ENCODE measurements at regions not wholly inside any gene's neighbourhood (a gene's known extent, or its start where the extent isn't known, plus 50 kb on each side); places are given as distances from the start of the nearest gene placed in this dataset.

DNA sequence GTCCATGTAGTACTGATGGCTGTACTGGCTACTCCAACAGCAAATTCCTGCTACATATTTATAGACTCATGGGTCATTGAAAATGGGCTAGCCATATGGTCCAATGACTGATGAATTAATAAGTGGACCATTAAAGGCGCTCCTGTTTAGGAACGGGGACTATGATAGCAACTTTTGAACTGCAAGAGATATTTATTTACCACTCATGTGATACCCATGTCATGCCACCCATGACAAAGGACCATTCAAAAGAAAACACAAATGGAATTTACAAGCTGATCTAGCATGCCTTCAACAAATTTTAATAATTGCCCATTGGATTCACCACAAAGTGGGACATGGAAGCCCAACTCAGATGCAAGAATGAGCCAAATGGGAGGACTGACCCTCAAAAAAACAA, 240.0 kb upstream of the GALNTL6 start:
- Mint-ChIP-seq H3K9me3 (ENCODE audit: unreplicated experiment) (no peaks in the 10 kb centered on the region), H3K4me3 (ENCODE audit: unreplicated experiment) (no peak overlapping the region), H3K27ac (ENCODE audit: unreplicated experiment) (no peak overlapping the region), H3K36me3 (ENCODE audit: insufficient read depth, unreplicated experiment) (no peaks in the 10 kb centered on the region), H3K4me1 (ENCODE audit: low read depth, unreplicated experiment) (no peaks in the 10 kb centered on the region), H3K27me3 (ENCODE audit: insufficient read depth, unreplicated experiment) (no peaks in the 10 kb centered on the region)
- no peak for DNase-seq
- Histone ChIP-seq H3K36me3 (ENCODE audit: control insufficient read depth, insufficient read depth, low read length) (no peaks in the 10 kb centered on the region), H3K27me3 (replicated peaks; ENCODE audit: control insufficient read depth, insufficient read depth, low read length) (no peaks in the 10 kb centered on the region), H3K9me3 (no peaks in the 10 kb centered on the region), H3K4me1 (no peaks in the 10 kb centered on the region), H3K4me3 (ENCODE audit: low read depth, low read length) (no peak overlapping the region)
- CTCF ChIA-PET: no interaction called here
- intact Hi-C loops (cut with micrococcal nuclease; ENCODE audit: unreplicated experiment): no loop called here
- POLR2A ChIA-PET: no interaction called here
- no TSS peak for BruUV-seq (replicated peaks)
- TF ChIP-seq, protein P1, sequence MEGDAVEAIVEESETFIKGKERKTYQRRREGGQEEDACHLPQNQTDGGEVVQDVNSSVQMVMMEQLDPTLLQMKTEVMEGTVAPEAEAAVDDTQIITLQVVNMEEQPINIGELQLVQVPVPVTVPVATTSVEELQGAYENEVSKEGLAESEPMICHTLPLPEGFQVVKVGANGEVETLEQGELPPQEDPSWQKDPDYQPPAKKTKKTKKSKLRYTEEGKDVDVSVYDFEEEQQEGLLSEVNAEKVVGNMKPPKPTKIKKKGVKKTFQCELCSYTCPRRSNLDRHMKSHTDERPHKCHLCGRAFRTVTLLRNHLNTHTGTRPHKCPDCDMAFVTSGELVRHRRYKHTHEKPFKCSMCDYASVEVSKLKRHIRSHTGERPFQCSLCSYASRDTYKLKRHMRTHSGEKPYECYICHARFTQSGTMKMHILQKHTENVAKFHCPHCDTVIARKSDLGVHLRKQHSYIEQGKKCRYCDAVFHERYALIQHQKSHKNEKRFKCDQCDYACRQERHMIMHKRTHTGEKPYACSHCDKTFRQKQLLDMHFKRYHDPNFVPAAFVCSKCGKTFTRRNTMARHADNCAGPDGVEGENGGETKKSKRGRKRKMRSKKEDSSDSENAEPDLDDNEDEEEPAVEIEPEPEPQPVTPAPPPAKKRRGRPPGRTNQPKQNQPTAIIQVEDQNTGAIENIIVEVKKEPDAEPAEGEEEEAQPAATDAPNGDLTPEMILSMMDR (IDR thresholded peaks at IDR 0.05; ENCODE audit: insufficient read depth in 1 of 2, low read depth in 1 of 2, low read length in 1 of 2, severe bottlenecking in 1 of 2, unreplicated experiment in 1 of 2): no peak

DNA sequence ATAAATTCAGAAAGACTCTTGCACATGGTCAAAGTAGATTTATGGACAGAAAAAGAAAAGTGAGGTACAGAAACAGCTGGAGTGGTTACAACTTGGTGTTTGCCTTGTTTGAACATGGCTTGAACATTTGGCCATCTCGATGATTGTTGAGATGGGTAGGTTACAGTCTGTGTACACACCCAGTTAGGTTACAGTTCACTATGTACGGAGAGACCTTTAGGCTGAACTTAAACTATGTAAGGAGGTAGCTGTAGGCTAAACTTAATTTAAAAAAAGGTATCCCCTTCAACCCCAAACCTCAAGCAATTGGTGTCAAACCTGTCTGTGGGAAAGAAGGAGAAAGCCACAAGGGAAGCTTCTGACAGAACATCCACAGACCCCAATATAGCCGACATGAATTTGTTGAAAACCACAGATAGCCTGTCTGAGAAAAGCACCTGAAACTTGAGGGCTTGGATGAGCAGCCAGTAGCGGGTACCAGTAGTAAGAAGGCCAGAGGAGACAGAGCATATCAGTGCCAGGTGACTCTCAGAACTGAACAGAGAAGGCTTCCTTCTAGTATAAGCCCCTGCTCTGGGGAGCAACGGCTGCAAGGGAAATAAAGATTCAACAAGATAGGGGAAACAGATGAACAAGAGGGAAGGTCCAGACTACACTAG, 247.9 kb upstream of the GALNTL6 start:
- peaks cover 6% of the 10 kb centered on the region for H3K27me3 Mint-ChIP-seq (ENCODE audit: insufficient read depth, unreplicated experiment)
- H3K9me3 ChIP-seq: no peaks in the 10 kb centered on the region
- no peak overlapping the region for H3K4me3 ChIP-seq (ENCODE audit: low read depth, low read length)
- H3K36me3 ChIP-seq (ENCODE audit: control insufficient read depth, insufficient read depth, low read length): no peaks in the 10 kb centered on the region
- intact Hi-C loops (cut with micrococcal nuclease; ENCODE audit: unreplicated experiment): no loop called here
- H3K9me3 Mint-ChIP-seq (ENCODE audit: unreplicated experiment): no peaks in the 10 kb centered on the region
- DNase-seq: no peak
- H3K4me3 Mint-ChIP-seq (ENCODE audit: unreplicated experiment): no peak overlapping the region
- TF ChIP-seq, protein P1 (IDR thresholded peaks at IDR 0.05; ENCODE audit: insufficient read depth in 1 of 2, low read depth in 1 of 2, low read length in 1 of 2, severe bottlenecking in 1 of 2, unreplicated experiment in 1 of 2): no peak
- BruUV-seq (replicated peaks): no TSS peak
- no peaks in the 10 kb centered on the region for H3K27me3 ChIP-seq (replicated peaks; ENCODE audit: control insufficient read depth, insufficient read depth, low read length)
- no peaks in the 10 kb centered on the region for H3K36me3 Mint-ChIP-seq (ENCODE audit: insufficient read depth, unreplicated experiment)
- ChIA-PET CTCF (no interaction called here), POLR2A (no interaction called here)
- no peaks in the 10 kb centered on the region for H3K4me1 ChIP-seq
- no peaks in the 10 kb centered on the region for H3K4me1 Mint-ChIP-seq (ENCODE audit: low read depth, unreplicated experiment)
- H3K27ac Mint-ChIP-seq (ENCODE audit: unreplicated experiment): no peak overlapping the region

DNA sequence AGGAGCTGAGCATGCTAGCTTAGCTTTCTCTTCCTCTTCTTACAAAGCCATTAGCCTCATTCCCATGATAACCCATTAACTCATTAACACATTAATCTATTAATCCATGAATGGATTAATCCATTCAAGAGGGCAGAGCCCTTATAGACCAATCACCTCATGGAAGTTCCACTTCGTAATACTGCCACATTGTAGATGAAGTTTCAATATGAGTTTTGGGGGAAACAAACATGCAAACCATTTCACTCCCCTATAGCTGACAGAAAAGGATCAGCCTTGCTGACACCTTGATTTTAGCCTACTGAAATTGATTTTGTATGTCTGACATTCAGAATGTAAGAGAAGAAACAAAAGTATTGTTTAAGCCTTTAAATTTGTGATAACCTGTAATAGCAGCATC, 251.8 kb upstream of the GALNTL6 start:
- CTCF ChIA-PET: no interaction called here
- H3K27me3 ChIP-seq (replicated peaks; ENCODE audit: control insufficient read depth, insufficient read depth, low read length): no peaks in the 10 kb centered on the region
- peaks cover 6% of the 10 kb centered on the region for H3K27me3 Mint-ChIP-seq (ENCODE audit: insufficient read depth, unreplicated experiment)
- POLR2A ChIA-PET: no interaction called here
- no peaks in the 10 kb centered on the region for H3K9me3 Mint-ChIP-seq (ENCODE audit: unreplicated experiment)
- no peak overlapping the region for H3K4me3 Mint-ChIP-seq (ENCODE audit: unreplicated experiment)
- TF ChIP-seq, protein P1 (IDR thresholded peaks at IDR 0.05; ENCODE audit: insufficient read depth in 1 of 2, low read depth in 1 of 2, low read length in 1 of 2, severe bottlenecking in 1 of 2, unreplicated experiment in 1 of 2): no peak
- no peak for DNase-seq
- H3K4me1 Mint-ChIP-seq (ENCODE audit: low read depth, unreplicated experiment): no peaks in the 10 kb centered on the region
- H3K27ac Mint-ChIP-seq (ENCODE audit: unreplicated experiment): no peak overlapping the region
- H3K9me3 ChIP-seq: no peaks in the 10 kb centered on the region
- intact Hi-C loops (cut with micrococcal nuclease; ENCODE audit: unreplicated experiment): no loop called here
- BruUV-seq (replicated peaks): no TSS peak
- H3K36me3 Mint-ChIP-seq (ENCODE audit: insufficient read depth, unreplicated experiment): no peaks in the 10 kb centered on the region
- no peak overlapping the region for H3K4me3 ChIP-seq (ENCODE audit: low read depth, low read length)
- H3K4me1 ChIP-seq: no peaks in the 10 kb centered on the region
- H3K36me3 ChIP-seq (ENCODE audit: control insufficient read depth, insufficient read depth, low read length): no peaks in the 10 kb centered on the region
